Mesothelial cell of epicardium (in vitro differentiated cells): ENCODE measurements at regions not wholly inside any gene's neighbourhood (a gene's known extent, or its start where the extent isn't known, plus 50 kb on each side); places are given as distances from the start of the nearest gene placed in this dataset.
A peak's percentile ranks its signal among the peaks of the same experiment; 100 is the strongest.

Experiments used
- DNase-seq, 2 experiments: peaks; one replicate each; pipeline ENCODE4 v3.0.0; 2021; ENCODE audit warnings: low spot score in 2 of 2; ENCODE audit not compliant: unreplicated experiment in 2 of 2
- H3K27ac Mint-ChIP-seq: 2 replicates; pipeline ENCODE4 v1.8.0; 2021; ENCODE audit warnings: mixed read lengths
- H3K27me3 Mint-ChIP-seq: 2 replicates; pipeline ENCODE4 v1.8.0; 2021; ENCODE audit warnings: low read depth, mixed read lengths
- H3K36me3 Mint-ChIP-seq: 2 replicates; pipeline ENCODE4 v1.8.0; 2021; ENCODE audit warnings: mixed read lengths
- H3K4me1 Mint-ChIP-seq: 2 replicates; pipeline ENCODE4 v1.8.0; 2021; ENCODE audit warnings: mixed read lengths
- H3K4me3 Mint-ChIP-seq: 2 replicates; pipeline ENCODE4 v1.8.0; 2021; ENCODE audit warnings: mild to moderate bottlenecking, moderate library complexity, mixed read lengths
- H3K9me3 Mint-ChIP-seq: 2 replicates; pipeline ENCODE4 v1.8.0; 2021; ENCODE audit warnings: mixed read lengths
- CTCF ChIP-seq: fragments of 200-600 bp; sonication (generic); IDR thresholded peaks from one replicate; pipeline ENCODE4 v1.5.0; 2021; ENCODE audit warnings: antibody characterized with exemption; ENCODE audit not compliant: unreplicated experiment

GRCh38 chr3:61358364-61358763 is 107.1 kb upstream of the FHIT start:
- H3K27me3 Mint-ChIP-seq: peaks cover 5% of the 10 kb centered on the region
- peaks cover 13% of the 10 kb centered on the region for H3K4me1 Mint-ChIP-seq
- no peak for TF ChIP-seq CTCF
- no peak overlapping the region for H3K4me3 Mint-ChIP-seq
- H3K27ac Mint-ChIP-seq: peak overlapping the region; percentile 85
- DNase-seq: no peak
- peaks cover 5% of the 10 kb centered on the region for H3K36me3 Mint-ChIP-seq
- peaks cover 17% of the 10 kb centered on the region for H3K9me3 Mint-ChIP-seq

GRCh38 chr3:61360297-61360965 is 109.2 kb upstream of the FHIT start:
- Mint-ChIP-seq H3K4me3 (no peak overlapping the region), H3K36me3 (peaks cover 8% of the 10 kb centered on the region), H3K27ac (no peak overlapping the region), H3K27me3 (no peaks in the 10 kb centered on the region), H3K4me1 (peaks cover 13% of the 10 kb centered on the region), H3K9me3 (peaks cover 23% of the 10 kb centered on the region)
- TF ChIP-seq CTCF: peak; percentile 31
- no peak for DNase-seq

- no peak overlapping the region for H3K4me3 Mint-ChIP-seq
- no peaks in the 10 kb centered on the region for H3K36me3 Mint-ChIP-seq
- DNase-seq: no peak
- no peak for TF ChIP-seq CTCF
- no peak overlapping the region for H3K27ac Mint-ChIP-seq
- H3K27me3 Mint-ChIP-seq: peaks cover 3% of the 10 kb centered on the region
- peaks cover 6% of the 10 kb centered on the region for H3K4me1 Mint-ChIP-seq
- peaks cover 5% of the 10 kb centered on the region for H3K9me3 Mint-ChIP-seq
Measured at GRCh38 chr3:61369678-61370077, 118.4 kb upstream of the FHIT start.

- H3K4me3 Mint-ChIP-seq: no peak overlapping the region
- TF ChIP-seq CTCF: peak; percentile 68
- no peaks in the 10 kb centered on the region for H3K9me3 Mint-ChIP-seq
- peaks cover 3% of the 10 kb centered on the region for H3K27me3 Mint-ChIP-seq
- peaks cover 6% of the 10 kb centered on the region for H3K4me1 Mint-ChIP-seq
- DNase-seq: no peak
- H3K27ac Mint-ChIP-seq: no peak overlapping the region
- no peaks in the 10 kb centered on the region for H3K36me3 Mint-ChIP-seq
Measured at GRCh38 chr3:61371123-61371522, 119.9 kb upstream of the FHIT start.

GRCh38 chr3:61372723-61373122 is 121.5 kb upstream of the FHIT start:
- H3K27ac Mint-ChIP-seq: no peak overlapping the region
- H3K9me3 Mint-ChIP-seq: no peaks in the 10 kb centered on the region

More at GRCh38 chr3:61372723-61373122, 121.5 kb upstream of the FHIT start:
- Mint-ChIP-seq H3K27me3 (peaks cover 3% of the 10 kb centered on the region), H3K4me3 (no peak overlapping the region), H3K36me3 (no peaks in the 10 kb centered on the region), H3K4me1 (peaks cover 6% of the 10 kb centered on the region)
- TF ChIP-seq CTCF: no peak
- no peak for DNase-seq
